HG03442 (cell line): ENCODE measurements at regions not wholly inside any gene's neighbourhood (a gene's known extent, or its start where the extent isn't known, plus 50 kb on each side); places are given as distances from the start of the nearest gene placed in this dataset.

Experiments used
- ATAC-seq: cut with Tn5 transposase; IDR thresholded peaks from one replicate; pipeline ENCODE4 v1.9.1; 2021; ENCODE audit warnings: mild to moderate bottlenecking, moderate library complexity; ENCODE audit not compliant: unreplicated experiment

- no peak for ATAC-seq
Observed at GRCh38 chr3:117674321-117674720, 964.7 kb downstream of the TUSC7 start.

- no peak for ATAC-seq
Observed at GRCh38 chr3:117681619-117682018, 972.0 kb downstream of the TUSC7 start.

- ATAC-seq = no peak
Observed at GRCh38 chr3:117687096-117687495, 977.5 kb downstream of the TUSC7 start.

- ATAC-seq = no peak
Observed at GRCh38 chr3:117688583-117688982, 979.0 kb downstream of the TUSC7 start.

- no peak for ATAC-seq
Observed at GRCh38 chr3:117691526-117691925, 981.9 kb downstream of the TUSC7 start.

GRCh38 chr3:117692416-117692995, 982.9 kb downstream of the TUSC7 start:
- no peak for ATAC-seq

- ATAC-seq = no peak
Observed at GRCh38 chr3:117695321-117695720, 985.7 kb downstream of the TUSC7 start.

- ATAC-seq = no peak
Observed at GRCh38 chr3:117695871-117696645, 986.5 kb downstream of the TUSC7 start.

GRCh38 chr3:117696851-117697407, 987.4 kb downstream of the TUSC7 start:
- ATAC-seq = no peak

GRCh38 chr3:117699058-117699457, 989.5 kb downstream of the TUSC7 start:
- ATAC-seq = no peak

GRCh38 chr3:117700573-117701360, 991.2 kb downstream of the TUSC7 start:
- ATAC-seq = no peak

GRCh38 chr3:117705011-117705410, 995.4 kb downstream of the TUSC7 start:
- ATAC-seq = no peak

GRCh38 chr3:117706037-117706436, 996.5 kb downstream of the TUSC7 start:
- no peak for ATAC-seq

GRCh38 chr3:117706756-117707155, 997.2 kb downstream of the TUSC7 start:
- ATAC-seq = no peak

GRCh38 chr3:117708601-117709000, 999.0 kb downstream of the TUSC7 start:
- no peak for ATAC-seq

GRCh38 chr3:117709108-117709507, 999.5 kb downstream of the TUSC7 start:
- no peak for ATAC-seq

- ATAC-seq = no peak
Observed at GRCh38 chr3:117710501-117710900, 1000.9 kb downstream of the TUSC7 start.

GRCh38 chr3:117719316-117719926, 1009.8 kb downstream of the TUSC7 start:
- ATAC-seq = peak; percentile 69

- ATAC-seq = no peak
Observed at GRCh38 chr3:117721866-117722265, 1012.3 kb downstream of the TUSC7 start.

- peak; percentile 46 for ATAC-seq
Observed at GRCh38 chr3:117722856-117723255, 1013.3 kb downstream of the TUSC7 start.

GRCh38 chr3:117723825-117724224, 1014.2 kb downstream of the TUSC7 start:
- ATAC-seq = no peak
